Stimulated activated CD8-positive, alpha-beta memory T cell treated with anti-CD3 and anti-CD28 coated beads, Interleukin-12 subunit alpha, Interleukin-12 subunit beta, amount 100 ng/mL, for 1 hour (primary cell): ENCODE measurements at regions not wholly inside any gene's neighbourhood (a gene's known extent, or its start where the extent isn't known, plus 50 kb on each side); places are given as distances from the start of the nearest gene placed in this dataset.

Experiments
- DNase-seq: peaks from one replicate; pipeline ENCODE4 v3.0.0-alpha.2; 2020; ENCODE audit warnings: low read depth

- DNase-seq = no peak
Observed at GRCh38 chr13:90738881-90739280, 608.6 kb upstream of the MIR17HG start.

DNA sequence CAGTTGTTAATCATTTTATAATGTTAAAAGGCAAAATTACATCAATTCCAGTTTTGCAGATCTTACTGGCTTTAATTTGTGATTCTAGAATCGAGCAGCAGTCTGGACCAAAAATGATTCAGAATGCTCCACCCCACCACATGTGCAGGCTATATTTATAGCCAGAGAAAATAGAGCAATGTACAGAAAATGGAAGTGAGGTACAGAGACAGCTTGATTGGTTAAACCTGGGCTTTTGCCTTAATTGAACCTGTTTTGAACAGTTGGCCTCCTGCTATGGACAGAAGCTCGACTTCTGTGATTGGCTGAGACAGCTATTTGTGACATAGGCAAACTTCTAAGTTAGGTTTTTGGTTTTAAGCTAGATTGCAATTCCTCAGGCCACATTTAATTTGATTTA lies 607.4 kb upstream of the MIR17HG start:
- no peak for DNase-seq

GRCh38 chr13:90742381-90742780 lies 605.1 kb upstream of the MIR17HG start:
- DNase-seq = no peak

DNA sequence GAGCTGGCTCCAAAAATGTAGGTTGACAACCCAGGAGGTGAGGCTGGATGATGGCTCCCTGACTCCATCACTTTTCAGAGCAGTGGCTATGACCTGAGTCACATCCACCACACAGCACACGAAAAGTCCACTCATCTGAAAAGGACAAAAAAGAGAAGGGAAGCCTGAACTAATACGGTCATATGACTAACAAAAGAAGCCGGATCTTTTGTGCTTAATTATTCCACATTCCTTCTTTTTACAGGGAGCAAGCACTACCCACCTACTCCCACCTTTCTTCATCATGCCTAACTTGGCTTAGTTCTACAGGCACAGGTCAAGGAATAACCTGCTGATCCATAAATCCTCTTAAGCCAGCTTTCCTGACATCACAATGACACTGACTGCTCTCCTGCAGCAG lies 601.3 kb upstream of the MIR17HG start:
- DNase-seq = no peak

GRCh38 chr13:90750021-90750420 lies 597.5 kb upstream of the MIR17HG start:
- DNase-seq = no peak

DNA sequence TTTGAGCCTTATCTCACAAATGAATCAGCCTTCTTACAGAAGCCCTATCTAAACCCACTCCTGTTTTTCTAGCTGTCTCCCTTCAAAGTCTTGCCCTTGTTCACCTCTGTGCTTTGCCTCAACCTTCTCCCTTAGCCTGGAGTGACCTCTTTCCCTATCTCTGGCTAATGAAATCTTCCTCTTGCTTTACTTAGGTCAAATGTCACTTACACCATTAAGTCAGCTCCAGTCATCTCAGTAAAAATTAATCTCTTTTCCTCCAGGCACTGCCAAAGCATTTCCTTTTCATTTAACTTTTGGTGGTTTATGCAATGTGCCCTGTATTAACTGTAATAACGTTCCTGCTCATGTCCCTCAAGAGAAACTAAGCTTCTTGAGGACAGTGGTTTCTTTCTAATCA lies 596.5 kb upstream of the MIR17HG start:
- DNase-seq = no peak

GRCh38 chr13:90752070-90752469 lies 595.4 kb upstream of the MIR17HG start:
- DNase-seq = no peak

GRCh38 chr13:90757127-90757680 lies 590.3 kb upstream of the MIR17HG start:
- DNase-seq = no peak

GRCh38 chr13:90760639-90761038 lies 586.8 kb upstream of the MIR17HG start:
- DNase-seq = no peak

- no peak for DNase-seq
Observed at GRCh38 chr13:90763476-90764150, 583.9 kb upstream of the MIR17HG start.

- no peak for DNase-seq
Observed at GRCh38 chr13:90766386-90766902, 581.0 kb upstream of the MIR17HG start.

DNA sequence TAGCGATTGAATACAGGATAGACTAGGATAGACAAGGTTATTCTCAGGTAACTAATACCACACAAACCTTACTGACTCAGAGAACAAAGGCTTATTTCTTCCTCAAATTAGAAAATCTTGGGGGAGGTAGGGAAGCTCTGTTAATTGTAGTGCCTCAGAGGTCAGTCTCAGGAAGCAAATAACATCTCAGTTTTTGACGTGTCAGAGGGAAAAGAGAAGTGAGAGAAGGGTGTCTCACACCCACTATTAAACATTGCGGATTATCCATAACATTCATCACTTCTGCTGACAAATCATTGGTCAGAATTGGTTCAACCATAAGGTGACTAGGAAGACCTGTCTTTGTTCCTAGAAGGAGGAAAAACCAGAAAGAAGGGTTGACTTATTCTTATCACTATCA lies 579.4 kb upstream of the MIR17HG start:
- DNase-seq = no peak

DNA sequence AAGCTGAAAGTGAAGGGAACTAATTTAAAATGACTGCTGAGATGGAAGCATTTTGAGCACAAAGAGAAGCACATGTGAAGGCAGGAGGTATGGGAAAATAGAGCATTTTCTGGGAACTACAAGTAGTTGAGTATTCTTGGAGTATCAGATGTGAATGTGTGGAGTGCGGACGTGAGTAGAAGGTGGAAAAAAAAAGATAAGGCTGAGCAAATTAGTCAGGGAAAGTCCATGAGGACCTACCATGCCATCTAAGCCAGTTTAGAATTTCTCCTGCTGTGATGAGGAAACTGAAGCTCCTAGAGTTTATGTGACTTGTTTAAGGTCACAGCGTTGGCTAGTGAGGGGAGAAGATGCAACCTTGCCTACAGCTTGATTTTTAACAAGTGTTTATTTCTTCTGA lies 578.1 kb upstream of the MIR17HG start:
- no peak for DNase-seq

- DNase-seq = no peak
Observed at GRCh38 chr13:90770334-90770733, 577.2 kb upstream of the MIR17HG start.

- DNase-seq = no peak
Observed at GRCh38 chr13:90773681-90774080, 573.8 kb upstream of the MIR17HG start.

GRCh38 chr13:90776051-90776748 lies 571.3 kb upstream of the MIR17HG start:
- DNase-seq = no peak

DNA sequence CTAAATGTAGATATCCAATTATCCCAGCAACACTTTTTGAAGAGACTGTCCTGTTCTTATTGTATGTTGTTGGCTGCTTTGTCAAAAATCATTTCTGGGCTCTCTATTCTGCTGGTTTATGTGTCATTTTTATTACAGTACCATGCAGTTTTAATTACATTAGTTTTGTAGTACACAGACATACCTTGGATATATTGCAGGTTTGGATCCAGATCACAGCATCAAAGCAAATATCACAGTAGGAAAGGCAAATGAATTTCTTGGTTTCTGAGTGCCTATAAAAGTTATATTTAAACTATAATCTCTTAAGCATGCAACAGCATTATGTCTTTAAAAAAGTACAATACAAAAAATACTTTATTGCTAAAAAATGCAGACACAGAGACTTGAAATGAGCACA lies 564.2 kb upstream of the MIR17HG start:
- no peak for DNase-seq

- DNase-seq = no peak
Observed at GRCh38 chr13:90787007-90787406, 560.5 kb upstream of the MIR17HG start.

DNA sequence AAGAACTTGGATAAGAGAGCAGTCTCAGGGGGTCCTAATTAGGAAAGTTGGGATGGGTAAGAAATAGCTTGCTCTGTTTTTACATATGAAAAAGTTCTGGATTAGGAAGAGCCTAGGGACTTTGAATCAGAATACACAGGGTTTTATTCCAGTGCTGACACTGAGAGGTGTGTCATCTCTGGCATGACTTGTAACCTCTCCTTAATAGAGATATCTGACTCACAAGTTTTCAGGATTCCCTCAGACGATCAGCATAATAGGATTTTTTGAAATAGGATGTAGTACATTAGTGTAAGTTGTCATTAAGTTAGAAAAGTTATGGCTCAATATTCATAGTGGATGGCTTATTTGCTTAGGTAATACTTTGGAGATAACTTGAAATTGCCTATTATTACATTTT lies 555.2 kb upstream of the MIR17HG start:
- no peak for DNase-seq

GRCh38 chr13:90793261-90793820 lies 554.1 kb upstream of the MIR17HG start:
- no peak for DNase-seq

DNA sequence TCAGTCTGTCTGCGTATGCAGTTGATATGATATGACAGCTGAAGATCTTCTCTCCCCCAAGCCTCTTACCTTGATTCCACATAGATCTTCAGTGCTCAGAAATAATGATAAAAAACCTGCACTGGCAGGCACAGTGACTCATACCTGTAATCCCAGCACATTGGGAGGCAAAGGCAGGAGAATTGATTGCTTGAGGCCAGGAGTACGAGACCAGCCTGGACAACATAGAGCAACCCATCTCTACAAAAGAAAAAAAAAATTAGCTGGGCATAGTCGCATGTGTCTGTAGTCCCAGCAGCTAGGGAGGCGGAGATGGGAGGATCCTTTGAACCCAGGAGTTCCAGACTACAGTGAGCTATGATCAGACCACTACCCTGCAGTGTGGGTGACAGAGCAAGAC lies 551.0 kb upstream of the MIR17HG start:
- DNase-seq = no peak

GRCh38 chr13:90797335-90797734 lies 550.2 kb upstream of the MIR17HG start:
- no peak for DNase-seq

GRCh38 chr13:90798381-90798780 lies 549.1 kb upstream of the MIR17HG start:
- DNase-seq = no peak
